GM21360 (cell line): ENCODE measurements at regions not wholly inside any gene's neighbourhood (a gene's known extent, or its start where the extent isn't known, plus 50 kb on each side); places are given as distances from the start of the nearest gene placed in this dataset.
"Not testable (repeated sequence)": the region's sequence is repeated elsewhere in the genome, so short reads cannot be mapped to it uniquely, and the experiment has no call there.

Experiments used
- ATAC-seq: cut with Tn5 transposase; IDR thresholded peaks from one replicate; pipeline ENCODE4 v1.9.1; 2021; ENCODE audit warnings: mild to moderate bottlenecking, moderate library complexity; ENCODE audit not compliant: unreplicated experiment

GRCh38 chr14:101294136-101294535, 267.2 kb upstream of the DIO3 start:
- no peak for ATAC-seq

- not testable (repeated sequence) for ATAC-seq
Measured at GRCh38 chr14:101299781-101300180, 261.5 kb upstream of the DIO3 start.

GRCh38 chr14:101301011-101301410, 260.3 kb upstream of the DIO3 start:
- no peak for ATAC-seq

GRCh38 chr14:101307162-101307561, 254.1 kb upstream of the DIO3 start:
- ATAC-seq, result not testable (repeated sequence)

GRCh38 chr14:101311186-101311585, 250.1 kb upstream of the DIO3 start:
- not testable (repeated sequence) for ATAC-seq

- ATAC-seq, result no peak
Measured at GRCh38 chr14:101313268-101313667, 248.0 kb upstream of the DIO3 start.

GRCh38 chr14:101315802-101316296, 245.4 kb upstream of the DIO3 start:
- no peak for ATAC-seq

GRCh38 chr14:101318271-101318670, 243.0 kb upstream of the DIO3 start:
- no peak for ATAC-seq

GRCh38 chr14:101320396-101320795, 240.9 kb upstream of the DIO3 start:
- ATAC-seq, result no peak

- ATAC-seq, result no peak
Measured at GRCh38 chr14:101322223-101322622, 239.1 kb upstream of the DIO3 start.

- ATAC-seq, result no peak
Measured at GRCh38 chr14:101323111-101323510, 238.2 kb upstream of the DIO3 start.

- not testable (repeated sequence) for ATAC-seq
Measured at GRCh38 chr14:101323614-101324235, 237.6 kb upstream of the DIO3 start.

GRCh38 chr14:101325319-101325718, 236.0 kb upstream of the DIO3 start:
- ATAC-seq, result no peak

- no peak for ATAC-seq
Measured at GRCh38 chr14:101328412-101329028, 232.8 kb upstream of the DIO3 start.

- no peak for ATAC-seq
Measured at GRCh38 chr14:101330416-101331140, 230.7 kb upstream of the DIO3 start.

GRCh38 chr14:101331141-101331525, 230.2 kb upstream of the DIO3 start:
- no peak for ATAC-seq

GRCh38 chr14:101331661-101332169, 229.6 kb upstream of the DIO3 start:
- ATAC-seq, result no peak

GRCh38 chr14:101332281-101332680, 229.0 kb upstream of the DIO3 start:
- no peak for ATAC-seq

- ATAC-seq, result no peak
Measured at GRCh38 chr14:101333335-101334280, 227.7 kb upstream of the DIO3 start.

- no peak for ATAC-seq
Measured at GRCh38 chr14:101334656-101335055, 226.6 kb upstream of the DIO3 start.
